ENCODE measurements at regions not wholly inside any gene's neighbourhood (a gene's known extent, or its start where the extent isn't known, plus 50 kb on each side); places are given as distances from the start of the nearest gene placed in this dataset.
A peak's percentile ranks its signal among the peaks of the same experiment; 100 is the strongest.
"Not testable (repeated sequence)": the region's sequence is repeated elsewhere in the genome, so short reads cannot be mapped to it uniquely, and the experiment has no call there.

DNA sequence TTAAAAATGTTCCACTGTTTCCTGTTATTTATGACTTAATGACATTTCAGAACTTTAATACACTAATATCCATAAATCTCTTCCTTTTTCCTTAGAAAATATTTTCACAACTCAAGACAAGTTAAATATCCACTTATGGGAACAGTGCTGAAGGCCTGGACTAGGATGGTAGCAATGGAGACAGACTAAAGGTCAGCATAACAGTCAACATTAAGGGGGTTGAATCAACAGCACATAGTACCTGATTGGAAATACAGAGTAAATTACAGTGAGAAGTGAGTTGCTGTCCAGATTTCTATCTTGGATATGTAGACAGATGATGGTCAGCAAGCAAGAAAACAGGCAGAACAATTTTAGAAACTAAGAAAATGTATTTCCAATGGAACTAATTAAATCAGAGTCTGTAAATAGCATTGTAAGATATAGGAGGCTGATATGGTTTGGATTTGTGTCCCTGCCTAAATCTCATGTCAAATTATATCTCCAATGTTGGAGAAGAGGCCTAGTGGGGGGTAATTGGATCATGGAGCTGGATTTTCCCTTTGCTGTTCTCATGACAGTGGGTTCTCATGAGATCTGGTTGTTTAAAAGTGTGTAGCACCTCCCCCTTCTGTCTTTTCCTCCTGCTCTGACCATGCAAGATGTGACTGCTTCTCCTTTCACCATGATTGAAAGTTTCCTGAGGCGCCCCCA, 682.7 kb downstream of the MAFB start:
- intact Hi-C loops (cut with DNase I), result no loop called here
- DNase-seq (ENCODE audit: low spot score), result no peak

DNA sequence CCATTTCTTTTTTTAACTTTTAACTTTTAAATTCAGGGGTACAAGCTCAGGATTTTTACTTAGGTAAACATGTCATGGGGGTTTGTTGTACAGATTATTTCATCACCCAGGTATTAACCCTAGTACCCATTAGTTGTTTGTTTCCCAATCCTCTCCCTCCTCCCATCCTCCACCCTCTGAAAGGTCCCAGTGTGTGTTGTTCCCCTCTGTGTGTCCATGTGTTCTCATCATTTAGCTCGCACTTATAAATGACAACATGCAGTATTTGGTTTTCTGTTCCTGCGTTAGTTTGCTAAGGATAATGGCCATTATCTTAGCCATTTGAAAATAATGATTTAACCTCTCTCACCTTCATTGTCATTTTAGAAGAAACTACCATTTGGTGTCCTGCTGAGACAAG, 684.9 kb downstream of the MAFB start:
- intact Hi-C loops (cut with DNase I); DNase-seq (ENCODE audit: low spot score): not testable (repeated sequence)

DNA sequence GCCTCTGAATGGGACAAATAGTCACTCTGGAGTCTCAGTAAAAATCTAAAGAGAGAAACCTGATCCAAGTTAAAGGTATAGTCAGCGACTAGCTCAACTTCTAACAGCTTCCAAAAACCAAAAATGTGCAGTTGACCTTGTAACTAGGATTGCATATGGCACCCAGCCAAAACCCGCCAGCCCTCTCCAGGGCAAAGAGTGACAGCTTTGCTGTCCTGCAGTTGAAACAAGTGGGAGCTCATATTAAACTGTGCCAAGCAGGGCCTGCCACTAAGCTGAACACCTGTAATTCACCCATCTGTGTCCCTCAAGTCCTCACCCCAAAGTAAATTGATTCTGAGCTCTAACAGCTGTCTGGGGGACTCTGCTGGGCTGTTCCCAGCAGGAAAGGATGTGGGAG, 695.3 kb downstream of the MAFB start:
- DNase-seq (ENCODE audit: low spot score), result no peak
- intact Hi-C loops (cut with DNase I), result no loop called here

DNA sequence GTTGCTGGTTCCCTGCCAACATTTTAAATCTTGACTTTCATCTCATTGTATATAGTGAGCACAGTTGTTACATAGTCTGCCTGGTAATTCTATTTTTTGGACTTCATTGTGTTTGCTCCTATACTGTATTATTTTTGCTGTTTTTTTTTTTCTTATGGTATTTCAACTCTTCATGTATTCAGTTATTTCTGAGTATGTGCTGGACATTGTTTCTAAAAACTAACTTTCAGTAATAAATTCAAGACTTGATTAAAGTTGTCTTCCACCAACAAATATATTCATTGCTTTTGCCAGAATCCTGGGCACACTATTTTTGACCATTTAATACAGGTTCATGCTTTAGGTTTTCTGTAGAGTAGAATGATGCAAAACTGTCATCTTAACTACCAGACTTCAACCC, 698.3 kb downstream of the MAFB start:
- no peak for DNase-seq (ENCODE audit: low spot score)
- intact Hi-C loops (cut with DNase I), result no loop called here

DNA sequence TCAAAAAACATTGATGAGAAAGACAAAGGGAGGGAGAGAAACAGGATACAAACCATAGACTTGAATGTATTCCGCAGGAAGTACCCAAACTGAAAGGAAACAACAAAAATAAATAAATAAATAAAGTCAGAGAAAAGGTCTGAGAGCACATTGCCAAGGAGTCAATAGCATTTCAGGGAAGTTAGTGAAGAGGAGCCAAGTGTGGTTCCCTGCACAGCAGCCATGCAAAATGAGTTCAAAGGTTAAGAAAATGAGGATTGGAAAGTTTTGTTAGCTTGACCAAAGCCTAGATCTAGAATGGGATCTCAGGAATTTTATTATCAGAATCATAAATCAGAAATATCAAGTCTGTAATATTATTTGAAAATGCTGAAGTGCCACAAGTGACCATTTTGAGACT, 700.0 kb downstream of the MAFB start:
- DNase-seq (ENCODE audit: low spot score), result no peak
- intact Hi-C loops (cut with DNase I), result no loop called here

DNA sequence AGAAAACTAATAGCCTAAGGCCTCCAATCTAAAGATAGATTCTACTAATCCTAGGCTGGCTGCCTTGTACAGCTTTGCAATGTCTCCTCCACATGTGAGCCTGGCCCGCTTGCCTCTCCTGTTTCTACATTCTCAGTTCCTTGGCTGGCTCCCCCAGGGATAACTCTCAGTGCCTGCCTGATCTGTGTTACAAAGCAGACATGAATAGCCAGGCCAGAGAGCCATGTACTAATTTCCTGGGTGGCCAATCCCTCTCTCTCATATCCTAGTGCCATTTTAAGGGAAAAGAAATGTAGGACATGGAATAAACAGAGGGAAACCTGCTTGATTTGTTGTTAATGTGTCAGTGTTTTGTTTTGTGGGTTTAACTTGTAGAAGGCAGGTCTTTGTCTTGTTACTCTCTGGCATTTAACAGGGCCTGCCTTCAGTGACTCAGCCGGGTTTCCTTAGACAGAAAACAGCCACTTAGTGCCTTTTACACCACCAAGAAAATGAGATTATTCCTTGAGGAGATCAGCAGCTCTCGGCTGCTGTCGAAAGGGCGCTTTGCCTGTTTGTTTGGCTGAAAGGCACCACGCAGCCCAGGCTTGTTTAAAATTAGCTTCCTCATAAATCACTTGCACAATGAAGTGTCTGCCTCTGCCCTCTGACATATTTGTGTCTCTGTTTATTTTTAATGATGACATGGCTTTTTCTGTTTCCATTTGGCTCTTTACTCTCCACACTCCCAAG, 702.7 kb downstream of the MAFB start:
- intact Hi-C loops (cut with DNase I), result no loop called here
- DNase-seq (ENCODE audit: low spot score), result peak; percentile 85

DNA sequence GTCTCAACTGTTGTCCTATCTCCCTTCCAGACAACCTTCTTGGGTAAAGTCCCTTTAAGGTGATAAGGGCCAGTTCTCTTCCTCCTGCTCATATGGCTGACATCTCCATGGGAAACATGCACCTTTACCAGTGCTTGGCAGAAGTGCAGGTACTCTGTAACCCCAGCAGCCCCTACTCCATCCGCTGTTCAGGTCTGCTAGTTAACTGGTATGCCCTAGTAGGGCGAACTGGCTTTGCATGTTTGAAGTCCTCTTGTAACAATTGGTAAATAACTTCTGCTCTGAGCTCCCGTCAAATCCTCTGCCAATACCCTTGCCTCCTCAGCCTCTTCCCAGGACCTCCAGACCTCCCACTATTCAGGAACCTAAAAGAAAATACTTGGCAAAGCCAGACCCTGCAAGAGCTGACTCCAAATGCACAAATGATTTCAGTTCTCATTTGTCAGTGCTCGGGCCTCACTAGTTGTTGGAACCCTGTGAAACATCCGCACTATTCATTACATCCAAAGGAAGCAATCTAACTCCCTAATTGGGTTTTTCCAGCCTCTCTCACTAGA, 703.7 kb downstream of the MAFB start:
- intact Hi-C loops (cut with DNase I), result no loop called here

DNA sequence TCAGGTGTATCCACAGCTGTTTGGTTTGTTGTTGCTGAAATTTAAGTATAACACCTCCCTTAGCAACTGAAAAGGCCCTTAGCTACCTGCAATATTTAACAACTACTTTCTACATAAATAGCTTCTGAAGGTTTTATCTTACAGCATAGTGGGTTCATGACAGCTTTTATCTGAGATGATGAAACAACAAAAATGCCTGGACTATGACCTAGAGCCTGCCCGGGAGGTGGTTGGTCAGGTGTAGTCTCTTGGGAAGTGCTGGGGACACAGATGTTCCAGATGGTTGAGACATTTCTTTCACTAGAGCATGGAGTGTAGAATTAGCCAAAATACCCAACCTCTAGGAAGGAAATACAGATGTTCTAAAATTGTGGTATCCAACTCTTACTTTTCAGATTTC, 705.4 kb downstream of the MAFB start:
- no peak for DNase-seq (ENCODE audit: low spot score)
- intact Hi-C loops (cut with DNase I), result no loop called here

More for the DNA sequence above, 703.7 kb downstream of the MAFB start:
- no peak for DNase-seq (ENCODE audit: low spot score)

DNA sequence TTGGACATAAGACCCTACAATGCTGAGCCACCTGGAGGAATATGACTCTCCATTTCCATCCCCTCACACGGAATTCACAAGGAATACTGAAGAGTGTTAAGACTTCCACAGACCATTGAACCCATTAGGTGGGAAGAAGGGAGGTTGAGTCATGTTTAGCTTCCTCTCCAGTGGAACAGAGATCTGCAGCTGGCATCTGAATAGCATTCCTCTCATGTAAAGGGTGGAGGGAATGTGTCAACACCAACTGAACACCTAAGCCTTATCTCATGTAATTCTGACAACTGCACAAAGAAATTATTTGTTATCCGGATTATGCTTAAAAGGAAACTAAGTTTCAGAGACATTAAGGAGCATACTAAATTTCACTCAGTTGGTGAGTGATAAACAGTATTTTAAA, 705.9 kb downstream of the MAFB start:
- intact Hi-C loops (cut with DNase I), result no loop called here
- no peak for DNase-seq (ENCODE audit: low spot score)

DNA sequence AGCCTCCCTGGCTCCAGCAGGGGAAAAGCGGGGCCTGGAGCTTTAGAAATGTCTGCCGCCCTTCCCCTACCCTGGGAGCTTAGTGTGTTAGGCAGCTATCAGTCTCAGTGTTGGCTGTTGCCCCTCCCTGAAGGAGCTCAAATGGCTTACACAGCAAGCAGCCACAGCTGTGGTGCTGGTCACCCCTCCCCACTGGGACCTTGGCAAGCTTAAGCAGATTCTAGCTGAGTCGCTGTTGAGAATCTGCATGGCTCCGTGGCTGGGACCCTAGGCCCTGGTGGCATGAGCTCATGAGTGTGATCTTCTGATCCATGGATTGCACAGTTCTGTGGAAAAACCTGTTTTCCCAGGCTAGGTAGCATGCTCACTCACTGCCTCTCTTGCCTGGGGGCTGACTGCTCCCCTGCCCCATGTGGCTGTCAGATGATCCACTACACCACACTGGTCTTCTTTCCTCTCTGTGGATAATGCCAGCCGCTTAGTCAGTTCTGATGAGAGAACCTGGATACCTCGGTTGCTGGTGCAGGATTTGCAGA, 714.0 kb downstream of the MAFB start:
- no peak for DNase-seq (ENCODE audit: low spot score)
- intact Hi-C loops (cut with DNase I), result no loop called here

DNA sequence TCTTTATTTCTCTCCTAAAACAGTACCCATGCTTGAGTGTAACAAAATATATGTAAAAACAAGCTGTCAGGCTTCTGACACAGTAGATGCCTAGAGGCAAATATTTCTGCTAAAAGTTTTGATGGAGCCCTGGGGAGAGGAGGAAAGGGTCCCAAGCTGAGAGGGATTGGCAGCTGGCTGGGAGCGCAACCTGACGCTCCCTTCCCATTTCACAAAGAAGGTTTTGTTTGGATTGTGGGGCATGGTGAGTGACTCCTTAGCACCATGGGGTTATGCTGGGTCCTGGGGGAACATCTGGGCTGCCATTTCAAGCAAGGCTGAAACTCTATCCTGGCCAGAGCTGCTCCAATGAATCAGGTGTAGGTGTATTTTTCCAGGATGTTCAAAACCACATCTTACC, 720.5 kb downstream of the MAFB start:
- no peak for DNase-seq (ENCODE audit: low spot score)
- intact Hi-C loops (cut with DNase I), result no loop called here

DNA sequence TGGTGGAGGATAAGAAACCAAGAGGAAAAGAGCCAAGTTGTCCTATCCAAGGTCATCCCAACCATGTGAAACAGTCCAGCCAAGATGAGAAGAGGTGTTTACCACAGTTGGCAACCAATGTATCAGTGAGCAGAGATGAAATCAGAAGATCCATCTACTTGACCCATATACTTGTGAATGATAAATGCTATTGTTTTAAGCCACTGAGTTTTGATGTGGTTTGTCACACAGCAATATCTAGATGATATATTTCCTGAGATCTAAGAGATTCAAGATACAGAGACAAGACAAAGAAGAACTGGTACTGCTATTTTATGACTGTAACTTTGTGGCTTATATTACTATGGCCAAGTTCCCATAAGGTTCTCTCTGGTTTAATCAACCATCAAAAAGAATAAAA, 721.2 kb downstream of the MAFB start:
- DNase-seq (ENCODE audit: low spot score), result no peak
- intact Hi-C loops (cut with DNase I), result no loop called here

DNA sequence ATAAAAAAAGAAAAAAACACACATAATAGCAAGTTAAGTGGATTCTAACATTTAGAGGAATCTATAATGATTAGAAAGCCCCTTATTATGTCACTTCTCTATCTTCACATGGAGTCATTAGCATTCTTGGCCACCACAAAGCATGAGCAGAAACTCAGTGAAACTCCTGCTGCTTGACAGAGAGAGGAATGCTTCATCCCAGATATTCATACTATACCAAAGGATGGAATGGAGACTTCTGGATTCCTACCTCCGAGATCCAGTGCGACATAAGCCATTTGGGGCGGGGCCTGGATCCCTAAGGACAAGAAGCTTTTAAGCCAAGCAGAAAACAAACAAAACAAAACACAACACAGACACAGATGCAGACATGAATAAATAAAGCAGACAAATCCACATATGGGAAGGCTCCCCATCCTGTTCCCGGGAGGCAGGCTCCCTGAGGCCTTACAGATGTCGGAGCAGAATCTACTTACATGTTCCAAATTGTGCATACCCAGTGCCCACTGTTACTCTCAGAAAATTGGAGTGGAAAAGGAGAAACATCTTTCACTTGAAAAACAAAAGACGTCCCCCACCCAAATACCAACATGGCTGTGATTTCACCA, 727.3 kb downstream of the MAFB start:
- no peak for DNase-seq (ENCODE audit: low spot score)
- intact Hi-C loops (cut with DNase I), result loop anchor here in 1 of 2 donors (5.0 kb wide), 1 partner anchor 119 kb away; no protein-coding TSS in a partner anchor

DNA sequence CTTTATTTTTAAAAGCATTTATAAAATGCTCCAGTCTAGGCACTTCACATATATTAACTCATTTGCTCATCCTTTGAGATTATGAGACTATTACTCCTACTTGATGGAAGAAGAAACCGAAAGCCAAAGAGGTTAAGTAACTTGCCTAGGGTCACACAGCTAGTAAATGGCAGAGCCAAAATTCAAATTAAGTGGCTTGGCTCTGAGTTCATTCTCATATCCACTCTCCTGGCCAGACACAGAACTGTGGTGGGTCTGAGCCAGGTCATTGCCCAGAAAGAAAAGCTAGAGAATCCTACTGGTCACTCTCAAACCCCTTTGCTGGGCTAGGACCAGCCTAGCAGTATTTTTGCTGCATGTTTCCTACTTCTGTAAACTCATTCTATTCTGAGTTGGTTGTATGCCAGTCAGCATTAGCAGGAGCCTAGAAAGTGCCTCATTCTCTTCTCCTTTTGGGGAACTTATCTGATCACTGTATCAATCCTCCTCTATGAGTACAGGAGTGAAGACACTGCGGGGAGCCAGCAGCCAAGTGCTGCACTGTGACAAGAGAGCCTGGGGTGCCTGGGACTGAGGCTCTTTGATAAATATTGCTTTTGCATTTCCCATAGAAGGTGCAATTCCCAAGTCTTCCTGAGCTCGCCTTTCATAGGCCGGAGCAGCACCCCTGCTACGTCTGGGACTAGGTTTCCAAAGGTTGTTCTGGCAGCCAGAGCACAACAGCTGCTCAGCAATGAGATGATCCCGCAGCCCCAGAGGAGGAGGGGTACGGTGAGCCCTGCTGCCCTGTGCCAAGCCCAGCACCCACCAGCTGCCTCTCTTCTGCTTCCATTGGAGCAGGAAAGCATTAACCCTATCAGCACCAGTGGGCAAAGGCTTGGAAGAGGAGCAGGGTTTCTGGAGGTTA, 728.3 kb downstream of the MAFB start:
- DNase-seq (ENCODE audit: low spot score), result no peak
- intact Hi-C loops (cut with DNase I), result loop anchor here in 1 of 2 donors (5.0 kb wide), 1 partner anchor 118 kb away; no protein-coding TSS in a partner anchor

DNA sequence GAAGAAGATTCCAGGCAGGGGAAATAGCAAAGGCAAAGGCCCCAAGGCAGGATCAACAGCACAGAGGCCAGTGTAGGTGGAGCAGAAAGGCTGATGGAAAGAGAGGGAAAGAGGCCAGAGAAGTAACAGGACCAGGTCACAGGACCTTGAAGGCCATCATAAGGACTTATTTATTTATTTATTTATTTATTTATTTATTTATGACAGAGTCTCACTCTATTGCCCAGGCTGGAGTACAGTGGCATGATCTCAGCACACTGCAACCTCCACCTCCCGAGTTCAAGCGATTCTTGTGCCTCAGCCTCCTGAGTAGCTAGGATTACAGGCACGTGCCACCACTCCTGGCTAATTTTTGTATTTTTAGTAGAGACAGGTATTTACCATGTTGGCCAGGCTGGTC, 731.1 kb downstream of the MAFB start:
- intact Hi-C loops (cut with DNase I); DNase-seq (ENCODE audit: low spot score): not testable (repeated sequence)

DNA sequence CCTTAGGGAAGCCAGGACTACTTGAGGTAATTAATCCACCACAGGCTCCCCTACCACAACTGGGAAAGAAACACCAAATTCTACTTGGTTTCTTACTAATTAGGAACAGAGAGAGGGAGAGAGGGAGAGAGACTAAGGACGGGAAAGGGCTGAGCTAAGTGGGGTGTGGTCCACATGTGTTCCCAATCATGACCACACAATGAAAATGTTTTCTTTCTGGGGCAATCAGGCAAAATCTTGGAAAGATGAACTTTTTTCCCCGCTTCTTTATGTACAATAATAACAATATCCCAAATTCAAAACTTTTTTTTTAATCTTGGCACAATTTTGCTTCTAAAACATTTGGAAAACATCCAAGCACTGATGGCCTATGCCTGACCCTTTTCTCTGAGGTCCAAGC, 734.4 kb downstream of the MAFB start:
- DNase-seq (ENCODE audit: low spot score), result no peak
- intact Hi-C loops (cut with DNase I), result no loop called here

DNA sequence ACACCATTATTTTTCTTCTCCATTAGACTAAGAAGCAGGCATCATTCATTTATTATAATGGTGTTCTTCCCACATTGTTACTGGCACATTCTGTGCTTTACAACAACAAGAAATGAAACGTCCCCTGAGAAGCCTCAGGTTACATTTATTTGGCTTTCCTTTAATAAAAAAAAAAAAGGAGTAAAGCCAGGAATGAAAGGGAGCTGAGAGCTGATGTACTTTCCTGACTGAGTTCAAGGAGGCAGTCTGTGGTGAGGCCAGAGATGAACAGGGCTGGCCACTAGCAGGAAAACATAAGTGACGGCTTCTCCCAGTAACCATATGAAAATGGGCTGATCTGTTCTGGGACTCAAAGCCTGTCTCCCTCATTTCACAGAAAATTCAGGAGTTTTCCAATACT, 742.1 kb downstream of the MAFB start:
- intact Hi-C loops (cut with DNase I), result no loop called here
- no peak for DNase-seq (ENCODE audit: low spot score)

DNA sequence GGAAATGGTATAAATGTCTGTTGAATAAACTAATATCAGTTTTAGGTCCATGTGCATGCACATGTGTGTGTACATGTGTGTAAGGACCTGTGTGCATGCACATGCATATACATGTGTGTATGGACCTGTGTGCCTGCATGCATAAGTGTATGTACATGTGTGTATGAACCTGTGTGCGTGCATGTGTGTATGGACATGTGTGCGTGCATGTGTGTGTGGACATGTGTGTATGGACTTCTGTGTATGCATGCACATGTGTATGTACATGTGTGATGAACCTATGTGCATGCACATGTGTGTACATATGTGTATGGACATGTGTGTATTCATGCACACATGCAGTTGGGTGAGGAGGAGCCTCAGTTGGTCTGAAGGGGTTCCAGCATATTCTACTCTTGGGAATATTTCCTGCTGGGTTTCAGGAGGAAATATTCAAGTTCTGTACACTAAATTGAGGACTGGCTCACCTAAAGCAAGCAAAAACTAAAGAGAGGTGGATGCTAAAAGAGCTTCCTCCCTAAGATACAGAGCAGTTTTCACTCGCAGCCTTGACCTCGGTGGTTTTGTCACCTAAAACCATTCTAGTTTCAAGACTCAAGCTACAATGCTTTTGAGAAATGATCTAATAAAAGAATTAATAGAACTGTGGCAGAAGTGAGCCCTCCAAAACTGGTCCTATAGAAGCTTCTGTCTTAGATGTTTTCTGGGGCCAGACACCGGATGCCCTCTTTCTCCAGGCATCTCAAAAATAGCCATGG, 742.8 kb downstream of the MAFB start:
- intact Hi-C loops (cut with DNase I), result no loop called here
- DNase-seq (ENCODE audit: low spot score), result no peak
